Gastroesophageal sphincter (tissue), 3 donors: ENCODE measurements at regions not wholly inside any gene's neighbourhood (a gene's known extent, or its start where the extent isn't known, plus 50 kb on each side); places are given as distances from the start of the nearest gene placed in this dataset.

Experiments used
- CTCF ChIP-seq, 4 experiments: fragments of 200-600 bp in 2 of 4; fragments of 450-650 bp in 2 of 4; sonication (generic) in 1 of 4; IDR thresholded peaks; one replicate each; pipeline ENCODE4 v1.5.1; 2017 to 2019; ENCODE audit warnings: antibody characterized with exemption in 4 of 4, mild to moderate bottlenecking in 2 of 4, moderate library complexity in 2 of 4
- POLR2AphosphoS5 ChIP-seq: sonication (generic); formaldehyde crosslinking; IDR thresholded peaks from one replicate; pipeline ENCODE4 v1.6.1; 2017; ENCODE audit warnings: antibody characterized with exemption

DNA sequence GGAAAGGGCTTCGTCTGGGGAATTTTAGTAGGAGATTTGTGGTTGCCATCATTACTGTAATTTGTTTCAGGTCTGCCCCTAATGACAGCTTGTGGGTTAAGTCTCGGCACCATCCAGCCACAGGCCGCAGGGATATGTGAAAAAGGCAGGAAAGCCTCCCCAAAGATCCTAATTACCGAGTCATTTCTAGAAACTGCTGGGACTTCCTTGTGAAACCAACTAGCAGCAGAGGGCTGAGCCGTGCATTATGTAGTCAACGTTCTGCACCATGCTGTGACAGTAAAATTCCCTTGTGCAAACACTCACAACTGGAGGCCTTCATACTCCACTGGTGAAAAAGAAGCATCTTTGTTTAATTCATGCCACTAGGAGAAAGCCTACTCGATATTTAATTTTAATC lies 230.3 kb downstream of the MPDZ start:
- TF ChIP-seq CTCF (IDR thresholded peaks at IDR 0.05) (no peak), POLR2AphosphoS5 (no peak)
